Activated CD4-positive, alpha-beta T cell treated with anti-CD3 and anti-CD28 coated beads, Interleukin-2, Interleukin-6, amounts not matched to agents 100 ng/mL and 50 ng/mL, durations not matched to agents 16 hours and 8 hours (primary cell): ENCODE measurements at regions not wholly inside any gene's neighbourhood (a gene's known extent, or its start where the extent isn't known, plus 50 kb on each side); places are given as distances from the start of the nearest gene placed in this dataset.

ENCODE experiments used
- DNase-seq: peaks from one replicate; pipeline ENCODE4 v3.0.0-alpha.2; 2020

GRCh38 chr20:21936261-21936660 is 230.8 kb downstream of the PAX1 start:
- no peak for DNase-seq

- no peak for DNase-seq
These were observed 228.1 kb downstream of the PAX1 start for GRCh38 chr20:21933526-21933925.

GRCh38 chr20:21921251-21921650 is 215.8 kb downstream of the PAX1 start:
- DNase-seq = no peak

GRCh38 chr20:21920211-21920610 is 214.7 kb downstream of the PAX1 start:
- no peak for DNase-seq

- DNase-seq = no peak
These were observed 212.9 kb downstream of the PAX1 start for GRCh38 chr20:21918398-21918797.

GRCh38 chr20:21902391-21902790 is 196.9 kb downstream of the PAX1 start:
- DNase-seq = no peak

- no peak for DNase-seq
These were observed 196.2 kb downstream of the PAX1 start for GRCh38 chr20:21901470-21902275.

GRCh38 chr20:21900431-21900830 is 195.0 kb downstream of the PAX1 start:
- DNase-seq = no peak

GRCh38 chr20:21874921-21875320 is 169.5 kb downstream of the PAX1 start:
- no peak for DNase-seq

GRCh38 chr20:21874127-21874526 is 168.7 kb downstream of the PAX1 start:
- no peak for DNase-seq

GRCh38 chr20:21873291-21873690 is 167.8 kb downstream of the PAX1 start:
- DNase-seq = no peak

- DNase-seq = no peak
These were observed 162.3 kb downstream of the PAX1 start for GRCh38 chr20:21867811-21868210.

- no peak for DNase-seq
These were observed 161.9 kb downstream of the PAX1 start for GRCh38 chr20:21867353-21867752.

GRCh38 chr20:21862956-21863355 is 157.5 kb downstream of the PAX1 start:
- no peak for DNase-seq

- no peak for DNase-seq
These were observed 156.9 kb downstream of the PAX1 start for GRCh38 chr20:21862259-21862946.

- no peak for DNase-seq
These were observed 135.5 kb downstream of the PAX1 start for GRCh38 chr20:21840991-21841390.

- DNase-seq = no peak
These were observed 134.5 kb downstream of the PAX1 start for GRCh38 chr20:21839982-21840381.

- no peak for DNase-seq
These were observed 130.9 kb downstream of the PAX1 start for GRCh38 chr20:21836346-21836745.

- DNase-seq = no peak
These were observed 129.6 kb downstream of the PAX1 start for GRCh38 chr20:21835042-21835441.

GRCh38 chr20:21832442-21833385 is 127.2 kb downstream of the PAX1 start:
- no peak for DNase-seq

- DNase-seq = no peak
These were observed 121.5 kb downstream of the PAX1 start for GRCh38 chr20:21826976-21827375.

GRCh38 chr20:21821358-21821757 is 115.9 kb downstream of the PAX1 start:
- DNase-seq = no peak

- DNase-seq = no peak
These were observed 115.2 kb downstream of the PAX1 start for GRCh38 chr20:21820688-21821087.
